ENCODE measurements at regions not wholly inside any gene's neighbourhood (a gene's known extent, or its start where the extent isn't known, plus 50 kb on each side); places are given as distances from the start of the nearest gene placed in this dataset.

DNA sequence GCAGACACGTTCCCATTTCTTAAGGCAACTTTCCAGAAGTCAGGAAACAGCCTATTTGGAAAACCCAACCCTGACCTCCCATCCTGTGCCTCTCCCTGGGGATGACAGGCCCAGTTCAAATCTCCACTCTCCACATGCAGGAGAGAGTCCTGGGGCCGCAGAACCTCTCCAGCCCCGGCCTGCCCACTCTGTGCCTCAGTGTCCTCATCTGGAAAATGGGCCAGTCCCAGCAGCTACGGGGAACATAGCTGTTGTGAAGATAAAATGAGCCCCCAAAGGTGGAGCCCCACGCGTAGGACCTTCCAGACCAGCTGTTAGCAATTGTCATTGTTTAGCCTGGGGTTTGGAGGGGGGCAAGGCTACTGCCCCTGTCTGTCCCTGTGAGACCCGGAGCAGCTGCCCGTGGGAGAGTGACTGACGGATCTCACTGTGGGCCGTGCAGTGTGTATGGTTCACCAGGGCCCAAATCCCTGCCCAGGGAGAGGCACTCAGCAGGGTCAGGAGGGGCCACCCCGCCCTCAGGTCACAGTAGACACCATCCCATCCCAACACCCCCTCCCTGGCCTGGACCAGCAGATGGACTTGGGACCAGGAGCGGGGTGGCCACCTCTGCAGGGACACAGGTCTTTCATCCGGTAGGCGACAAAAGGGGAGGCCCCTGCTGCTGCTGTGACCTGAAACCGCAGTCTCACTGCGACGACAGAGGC is 145.9 kb downstream of the CTTN start:
- TF ChIP-seq, protein P1, sequence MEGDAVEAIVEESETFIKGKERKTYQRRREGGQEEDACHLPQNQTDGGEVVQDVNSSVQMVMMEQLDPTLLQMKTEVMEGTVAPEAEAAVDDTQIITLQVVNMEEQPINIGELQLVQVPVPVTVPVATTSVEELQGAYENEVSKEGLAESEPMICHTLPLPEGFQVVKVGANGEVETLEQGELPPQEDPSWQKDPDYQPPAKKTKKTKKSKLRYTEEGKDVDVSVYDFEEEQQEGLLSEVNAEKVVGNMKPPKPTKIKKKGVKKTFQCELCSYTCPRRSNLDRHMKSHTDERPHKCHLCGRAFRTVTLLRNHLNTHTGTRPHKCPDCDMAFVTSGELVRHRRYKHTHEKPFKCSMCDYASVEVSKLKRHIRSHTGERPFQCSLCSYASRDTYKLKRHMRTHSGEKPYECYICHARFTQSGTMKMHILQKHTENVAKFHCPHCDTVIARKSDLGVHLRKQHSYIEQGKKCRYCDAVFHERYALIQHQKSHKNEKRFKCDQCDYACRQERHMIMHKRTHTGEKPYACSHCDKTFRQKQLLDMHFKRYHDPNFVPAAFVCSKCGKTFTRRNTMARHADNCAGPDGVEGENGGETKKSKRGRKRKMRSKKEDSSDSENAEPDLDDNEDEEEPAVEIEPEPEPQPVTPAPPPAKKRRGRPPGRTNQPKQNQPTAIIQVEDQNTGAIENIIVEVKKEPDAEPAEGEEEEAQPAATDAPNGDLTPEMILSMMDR (conservative IDR thresholded peaks at IDR 0.05; ENCODE audit: low read depth in 2 of 2) = no peak
- TF ChIP-seq POLR2AphosphoS5 (IDR thresholded peaks at IDR 0.05; ENCODE audit: low read depth) (no peak), EZH2 (IDR thresholded peaks at IDR 0.05; ENCODE audit: low read depth, unreplicated experiment) (no peak), CREB1 (CRISPR knock-in tag; IDR thresholded peaks at IDR 0.05; ENCODE audit: low read depth) (no peak), EZH2phosphoT487 (IDR thresholded peaks at IDR 0.05; ENCODE audit: unreplicated experiment) (no peak), STAT1 (IDR thresholded peaks at IDR 0.05; ENCODE audit: unreplicated experiment) (no peak), JUNB (IDR thresholded peaks at IDR 0.05; ENCODE audit: unreplicated experiment) (no peak), ZNF331 (CRISPR knock-in tag; IDR thresholded peaks at IDR 0.05; ENCODE audit: low read depth) (no peak)
- TF ChIP-seq, protein P2, sequence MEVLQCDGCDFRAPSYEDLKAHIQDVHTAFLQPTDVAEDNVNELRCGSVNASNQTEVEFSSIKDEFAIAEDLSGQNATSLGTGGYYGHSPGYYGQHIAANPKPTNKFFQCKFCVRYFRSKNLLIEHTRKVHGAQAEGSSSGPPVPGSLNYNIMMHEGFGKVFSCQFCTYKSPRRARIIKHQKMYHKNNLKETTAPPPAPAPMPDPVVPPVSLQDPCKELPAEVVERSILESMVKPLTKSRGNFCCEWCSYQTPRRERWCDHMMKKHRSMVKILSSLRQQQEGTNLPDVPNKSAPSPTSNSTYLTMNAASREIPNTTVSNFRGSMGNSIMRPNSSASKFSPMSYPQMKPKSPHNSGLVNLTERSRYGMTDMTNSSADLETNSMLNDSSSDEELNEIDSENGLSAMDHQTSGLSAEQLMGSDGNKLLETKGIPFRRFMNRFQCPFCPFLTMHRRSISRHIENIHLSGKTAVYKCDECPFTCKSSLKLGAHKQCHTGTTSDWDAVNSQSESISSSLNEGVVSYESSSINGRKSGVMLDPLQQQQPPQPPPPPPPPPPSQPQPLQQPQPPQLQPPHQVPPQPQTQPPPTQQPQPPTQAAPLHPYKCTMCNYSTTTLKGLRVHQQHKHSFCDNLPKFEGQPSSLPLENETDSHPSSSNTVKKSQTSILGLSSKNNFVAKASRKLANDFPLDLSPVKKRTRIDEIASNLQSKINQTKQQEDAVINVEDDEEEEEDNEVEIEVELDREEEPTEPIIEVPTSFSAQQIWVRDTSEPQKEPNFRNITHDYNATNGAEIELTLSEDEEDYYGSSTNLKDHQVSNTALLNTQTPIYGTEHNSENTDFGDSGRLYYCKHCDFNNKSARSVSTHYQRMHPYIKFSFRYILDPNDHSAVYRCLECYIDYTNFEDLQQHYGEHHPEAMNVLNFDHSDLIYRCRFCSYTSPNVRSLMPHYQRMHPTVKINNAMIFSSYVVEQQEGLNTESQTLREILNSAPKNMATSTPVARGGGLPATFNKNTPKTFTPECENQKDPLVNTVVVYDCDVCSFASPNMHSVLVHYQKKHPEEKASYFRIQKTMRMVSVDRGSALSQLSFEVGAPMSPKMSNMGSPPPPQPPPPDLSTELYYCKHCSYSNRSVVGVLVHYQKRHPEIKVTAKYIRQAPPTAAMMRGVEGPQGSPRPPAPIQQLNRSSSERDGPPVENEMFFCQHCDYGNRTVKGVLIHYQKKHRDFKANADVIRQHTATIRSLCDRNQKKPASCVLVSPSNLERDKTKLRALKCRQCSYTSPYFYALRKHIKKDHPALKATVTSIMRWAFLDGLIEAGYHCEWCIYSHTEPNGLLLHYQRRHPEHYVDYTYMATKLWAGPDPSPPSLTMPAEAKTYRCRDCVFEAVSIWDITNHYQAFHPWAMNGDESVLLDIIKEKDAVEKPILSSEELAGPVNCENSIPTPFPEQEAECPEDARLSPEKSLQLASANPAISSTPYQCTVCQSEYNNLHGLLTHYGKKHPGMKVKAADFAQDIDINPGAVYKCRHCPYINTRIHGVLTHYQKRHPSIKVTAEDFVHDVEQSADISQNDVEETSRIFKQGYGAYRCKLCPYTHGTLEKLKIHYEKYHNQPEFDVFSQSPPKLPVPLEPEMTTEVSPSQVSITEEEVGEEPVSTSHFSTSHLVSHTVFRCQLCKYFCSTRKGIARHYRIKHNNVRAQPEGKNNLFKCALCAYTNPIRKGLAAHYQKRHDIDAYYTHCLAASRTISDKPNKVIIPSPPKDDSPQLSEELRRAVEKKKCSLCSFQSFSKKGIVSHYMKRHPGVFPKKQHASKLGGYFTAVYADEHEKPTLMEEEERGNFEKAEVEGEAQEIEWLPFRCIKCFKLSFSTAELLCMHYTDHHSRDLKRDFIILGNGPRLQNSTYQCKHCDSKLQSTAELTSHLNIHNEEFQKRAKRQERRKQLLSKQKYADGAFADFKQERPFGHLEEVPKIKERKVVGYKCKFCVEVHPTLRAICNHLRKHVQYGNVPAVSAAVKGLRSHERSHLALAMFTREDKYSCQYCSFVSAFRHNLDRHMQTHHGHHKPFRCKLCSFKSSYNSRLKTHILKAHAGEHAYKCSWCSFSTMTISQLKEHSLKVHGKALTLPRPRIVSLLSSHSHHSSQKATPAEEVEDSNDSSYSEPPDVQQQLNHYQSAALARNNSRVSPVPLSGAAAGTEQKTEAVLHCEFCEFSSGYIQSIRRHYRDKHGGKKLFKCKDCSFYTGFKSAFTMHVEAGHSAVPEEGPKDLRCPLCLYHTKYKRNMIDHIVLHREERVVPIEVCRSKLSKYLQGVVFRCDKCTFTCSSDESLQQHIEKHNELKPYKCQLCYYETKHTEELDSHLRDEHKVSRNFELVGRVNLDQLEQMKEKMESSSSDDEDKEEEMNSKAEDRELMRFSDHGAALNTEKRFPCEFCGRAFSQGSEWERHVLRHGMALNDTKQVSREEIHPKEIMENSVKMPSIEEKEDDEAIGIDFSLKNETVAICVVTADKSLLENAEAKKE (CRISPR knock-in tag; IDR thresholded peaks at IDR 0.05) = no peak
- TF ChIP-seq, protein P3, sequence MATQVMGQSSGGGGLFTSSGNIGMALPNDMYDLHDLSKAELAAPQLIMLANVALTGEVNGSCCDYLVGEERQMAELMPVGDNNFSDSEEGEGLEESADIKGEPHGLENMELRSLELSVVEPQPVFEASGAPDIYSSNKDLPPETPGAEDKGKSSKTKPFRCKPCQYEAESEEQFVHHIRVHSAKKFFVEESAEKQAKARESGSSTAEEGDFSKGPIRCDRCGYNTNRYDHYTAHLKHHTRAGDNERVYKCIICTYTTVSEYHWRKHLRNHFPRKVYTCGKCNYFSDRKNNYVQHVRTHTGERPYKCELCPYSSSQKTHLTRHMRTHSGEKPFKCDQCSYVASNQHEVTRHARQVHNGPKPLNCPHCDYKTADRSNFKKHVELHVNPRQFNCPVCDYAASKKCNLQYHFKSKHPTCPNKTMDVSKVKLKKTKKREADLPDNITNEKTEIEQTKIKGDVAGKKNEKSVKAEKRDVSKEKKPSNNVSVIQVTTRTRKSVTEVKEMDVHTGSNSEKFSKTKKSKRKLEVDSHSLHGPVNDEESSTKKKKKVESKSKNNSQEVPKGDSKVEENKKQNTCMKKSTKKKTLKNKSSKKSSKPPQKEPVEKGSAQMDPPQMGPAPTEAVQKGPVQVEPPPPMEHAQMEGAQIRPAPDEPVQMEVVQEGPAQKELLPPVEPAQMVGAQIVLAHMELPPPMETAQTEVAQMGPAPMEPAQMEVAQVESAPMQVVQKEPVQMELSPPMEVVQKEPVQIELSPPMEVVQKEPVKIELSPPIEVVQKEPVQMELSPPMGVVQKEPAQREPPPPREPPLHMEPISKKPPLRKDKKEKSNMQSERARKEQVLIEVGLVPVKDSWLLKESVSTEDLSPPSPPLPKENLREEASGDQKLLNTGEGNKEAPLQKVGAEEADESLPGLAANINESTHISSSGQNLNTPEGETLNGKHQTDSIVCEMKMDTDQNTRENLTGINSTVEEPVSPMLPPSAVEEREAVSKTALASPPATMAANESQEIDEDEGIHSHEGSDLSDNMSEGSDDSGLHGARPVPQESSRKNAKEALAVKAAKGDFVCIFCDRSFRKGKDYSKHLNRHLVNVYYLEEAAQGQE (IDR thresholded peaks at IDR 0.05; ENCODE audit: unreplicated experiment) = no peak
- TF ChIP-seq, protein P4, sequence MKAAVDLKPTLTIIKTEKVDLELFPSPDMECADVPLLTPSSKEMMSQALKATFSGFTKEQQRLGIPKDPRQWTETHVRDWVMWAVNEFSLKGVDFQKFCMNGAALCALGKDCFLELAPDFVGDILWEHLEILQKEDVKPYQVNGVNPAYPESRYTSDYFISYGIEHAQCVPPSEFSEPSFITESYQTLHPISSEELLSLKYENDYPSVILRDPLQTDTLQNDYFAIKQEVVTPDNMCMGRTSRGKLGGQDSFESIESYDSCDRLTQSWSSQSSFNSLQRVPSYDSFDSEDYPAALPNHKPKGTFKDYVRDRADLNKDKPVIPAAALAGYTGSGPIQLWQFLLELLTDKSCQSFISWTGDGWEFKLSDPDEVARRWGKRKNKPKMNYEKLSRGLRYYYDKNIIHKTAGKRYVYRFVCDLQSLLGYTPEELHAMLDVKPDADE (IDR thresholded peaks at IDR 0.05) = no peak

Measured in GM23338 (cell line).